Skeletal muscle cell (primary cell): ENCODE measurements at regions not wholly inside any gene's neighbourhood (a gene's known extent, or its start where the extent isn't known, plus 50 kb on each side); places are given as distances from the start of the nearest gene placed in this dataset.
"Not testable (repeated sequence)": the region's sequence is repeated elsewhere in the genome, so short reads cannot be mapped to it uniquely, and the experiment has no call there.

ENCODE experiments used
- DNase-seq: peaks from one replicate; pipeline ENCODE4 v3.0.0-alpha.2; 2010; ENCODE audit warnings: low read depth
- H3K4me3 ChIP-seq: 2 replicates; pipeline ENCODE4 v1.5.1; 2011; ENCODE audit warnings: low read depth, mild to moderate bottlenecking, control low read depth, low read length, moderate library complexity

DNA sequence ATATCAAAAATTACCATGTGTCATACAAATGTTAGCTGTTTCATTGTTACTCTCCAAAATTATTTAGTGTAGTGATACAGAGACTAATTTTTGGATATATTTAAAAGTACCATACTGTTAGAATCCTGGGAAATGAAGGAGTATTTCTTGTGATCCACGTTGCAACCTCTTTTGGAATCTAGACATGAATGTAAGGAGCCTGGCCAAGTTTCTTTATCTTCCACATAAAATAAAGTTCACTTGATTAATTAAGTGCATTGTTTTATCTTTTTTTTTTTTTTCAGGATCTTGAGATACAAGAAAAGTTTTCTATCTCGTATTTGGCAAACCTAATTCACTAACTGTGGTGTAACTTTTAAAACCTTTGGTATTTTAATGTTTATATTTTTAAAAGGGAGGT lies 270.7 kb downstream of the SOX4 start:
- no peak overlapping the region for H3K4me3 ChIP-seq
- no peak for DNase-seq

DNA sequence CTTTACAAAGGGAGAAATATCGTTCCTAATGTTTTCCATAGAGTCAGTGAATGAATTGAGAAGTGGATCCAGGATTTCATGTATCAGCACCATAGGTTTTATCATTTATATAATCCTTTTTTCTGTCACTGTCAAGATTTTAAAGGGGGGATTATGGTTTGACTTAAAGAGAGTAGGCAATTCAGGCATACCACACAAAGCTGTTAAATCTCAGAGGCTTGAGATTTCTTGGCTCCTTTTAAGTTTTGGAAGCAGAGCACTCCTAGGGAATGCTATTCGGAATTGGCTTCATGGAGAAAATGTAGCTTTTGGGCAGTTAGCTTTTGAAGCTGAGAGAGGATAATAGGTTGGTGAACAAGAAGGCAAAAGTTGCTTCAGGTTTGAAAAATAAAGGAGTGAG lies 274.7 kb downstream of the SOX4 start:
- H3K4me3 ChIP-seq: no peak overlapping the region

DNA sequence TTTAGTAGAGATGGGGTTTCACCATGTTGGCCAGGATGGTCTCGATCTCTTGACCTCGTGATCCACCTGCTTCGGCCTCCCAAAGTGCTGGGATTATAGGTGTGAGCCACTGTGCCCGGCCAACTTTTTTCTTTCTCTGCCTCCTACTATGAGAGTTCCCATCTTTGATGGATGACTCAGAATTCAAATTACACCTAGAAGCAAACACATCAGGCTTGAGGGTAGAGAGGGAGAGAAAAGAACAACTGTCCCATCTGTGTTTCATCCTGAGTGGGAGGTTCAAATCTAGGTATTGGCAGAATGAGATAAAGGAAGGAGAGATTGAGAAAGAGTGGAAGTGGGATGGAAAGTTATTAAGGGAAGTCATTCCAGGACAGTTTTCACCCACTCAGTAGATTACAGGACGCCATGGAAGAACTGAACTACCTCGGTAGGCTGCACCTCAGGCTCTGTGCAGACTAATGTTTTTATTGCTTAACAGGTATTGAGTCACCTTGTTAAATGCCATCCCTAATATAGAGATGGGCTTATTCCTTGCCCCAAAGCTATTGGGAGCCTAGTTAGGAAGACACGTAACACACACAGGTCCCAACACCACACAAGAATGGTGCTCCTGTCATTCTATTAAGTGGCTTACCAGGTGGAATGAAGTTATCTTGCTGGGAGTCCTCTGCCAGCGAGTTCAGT lies 275.7 kb downstream of the SOX4 start:
- no peak overlapping the region for H3K4me3 ChIP-seq
- no peak for DNase-seq

More for the DNA sequence above, 274.7 kb downstream of the SOX4 start:
- DNase-seq: no peak

DNA sequence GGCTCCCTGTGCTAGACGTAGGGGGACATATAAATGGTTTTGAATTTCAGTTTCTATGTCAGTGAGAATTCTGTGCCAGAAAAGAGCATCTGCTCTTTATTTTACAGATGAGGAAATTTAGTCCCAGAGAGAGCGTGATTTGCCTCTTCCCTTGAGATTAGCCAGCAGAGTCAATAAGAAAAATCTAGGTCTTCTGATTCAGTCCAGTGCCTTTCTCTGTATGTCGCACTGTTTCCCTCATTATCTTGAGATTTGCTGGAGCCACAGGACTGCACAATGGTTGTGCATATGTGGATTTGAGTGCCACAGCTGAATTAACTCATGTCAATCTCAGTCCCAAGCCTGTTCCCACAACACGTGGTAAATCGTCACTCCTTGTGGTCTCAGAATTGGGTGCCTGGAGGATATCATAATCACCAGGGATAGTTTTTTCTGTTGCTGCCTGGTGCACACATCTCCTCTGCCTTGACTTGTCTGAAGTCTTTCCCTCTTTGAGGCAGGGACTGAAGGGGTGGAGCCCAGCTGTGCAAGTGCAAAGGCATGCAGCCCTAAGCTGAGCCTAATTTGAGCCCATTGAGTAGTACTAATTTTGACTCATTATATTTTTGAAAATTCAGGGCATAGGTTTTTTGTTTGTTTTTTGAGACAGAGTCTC lies 276.7 kb downstream of the SOX4 start:
- DNase-seq: no peak
- H3K4me3 ChIP-seq: no peak overlapping the region

DNA sequence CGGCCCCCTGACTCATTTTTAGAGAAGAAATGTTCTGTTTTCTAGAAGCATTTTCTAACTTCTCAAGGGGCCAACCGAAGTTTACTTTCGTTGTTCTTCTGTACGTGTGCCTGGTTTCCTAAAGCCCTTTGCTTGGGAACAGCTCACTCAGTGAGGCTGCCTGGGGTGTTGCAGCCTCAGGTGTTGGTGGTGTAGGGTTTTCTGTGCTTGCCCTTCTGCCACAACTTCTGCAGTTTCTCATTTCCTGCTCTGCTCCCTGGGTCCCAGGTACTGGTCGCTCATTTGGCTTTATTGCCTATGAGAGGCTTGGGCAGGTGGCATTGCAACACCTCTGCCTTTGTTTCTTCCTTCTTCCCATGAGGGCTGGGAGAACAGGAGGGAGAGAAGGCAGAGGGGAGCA lies 278.3 kb downstream of the SOX4 start:
- DNase-seq: no peak

DNA sequence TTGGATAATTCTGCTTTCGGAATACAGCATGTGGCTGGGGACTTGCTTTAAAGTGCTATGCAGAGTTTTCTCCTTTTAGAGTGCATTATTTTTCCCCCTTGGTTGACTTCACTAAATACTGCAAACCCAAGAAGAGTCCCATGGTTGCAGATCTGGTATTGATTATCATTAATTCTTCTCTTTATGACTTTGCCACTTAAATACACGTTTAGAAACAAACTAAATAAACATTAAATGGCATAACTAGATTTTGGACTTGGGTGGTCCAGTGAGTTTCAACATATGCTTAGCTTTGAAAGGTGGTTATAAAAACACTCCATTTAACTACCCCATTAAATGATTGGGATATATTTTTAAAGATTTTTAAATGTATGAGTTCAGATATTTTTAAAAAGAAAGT lies 279.2 kb downstream of the SOX4 start:
- DNase-seq: no peak
- no peak overlapping the region for H3K4me3 ChIP-seq

More for the DNA sequence above, 278.3 kb downstream of the SOX4 start:
- no peak overlapping the region for H3K4me3 ChIP-seq

DNA sequence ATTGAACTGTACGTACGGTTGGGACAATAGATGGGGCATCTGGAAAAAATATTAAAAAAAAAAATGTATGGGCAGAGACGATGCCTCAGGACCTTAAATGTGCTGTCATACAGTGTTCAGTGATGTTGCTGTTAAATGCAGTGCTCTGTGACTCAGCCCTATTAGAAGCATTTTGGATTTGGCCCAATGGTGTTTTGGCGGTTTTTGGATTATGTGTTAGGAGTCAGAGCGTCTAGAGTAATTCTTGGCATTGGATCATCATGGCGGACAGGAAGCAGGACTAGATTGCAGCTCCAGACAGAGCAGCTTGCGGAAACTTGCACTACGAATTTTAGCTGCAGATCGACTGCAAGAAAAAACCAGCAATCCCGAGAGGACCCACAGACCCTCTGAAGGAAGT lies 280.0 kb downstream of the SOX4 start:
- peak; percentile 79 for DNase-seq
- no peak overlapping the region for H3K4me3 ChIP-seq

DNA sequence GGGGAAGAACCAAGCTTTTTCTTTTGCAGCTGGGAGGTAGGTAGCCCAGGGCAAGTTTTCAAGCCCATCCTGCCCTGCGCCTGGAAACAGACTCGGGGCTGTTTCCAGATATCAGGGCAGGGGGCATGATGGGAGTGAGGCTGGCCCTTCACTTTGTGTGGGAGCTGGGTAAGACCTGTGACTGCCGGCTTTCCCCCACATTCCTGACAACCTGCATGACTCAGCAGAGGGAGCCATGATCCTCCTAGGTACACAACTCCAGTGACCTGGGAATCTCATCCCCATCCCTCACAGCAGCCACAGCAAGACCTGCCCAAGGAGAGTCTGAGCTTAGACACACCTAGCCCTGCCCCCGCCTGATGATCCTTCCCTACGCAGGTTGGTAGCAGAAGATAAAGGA lies 280.8 kb downstream of the SOX4 start:
- DNase-seq: no peak
- H3K4me3 ChIP-seq: no peak overlapping the region

DNA sequence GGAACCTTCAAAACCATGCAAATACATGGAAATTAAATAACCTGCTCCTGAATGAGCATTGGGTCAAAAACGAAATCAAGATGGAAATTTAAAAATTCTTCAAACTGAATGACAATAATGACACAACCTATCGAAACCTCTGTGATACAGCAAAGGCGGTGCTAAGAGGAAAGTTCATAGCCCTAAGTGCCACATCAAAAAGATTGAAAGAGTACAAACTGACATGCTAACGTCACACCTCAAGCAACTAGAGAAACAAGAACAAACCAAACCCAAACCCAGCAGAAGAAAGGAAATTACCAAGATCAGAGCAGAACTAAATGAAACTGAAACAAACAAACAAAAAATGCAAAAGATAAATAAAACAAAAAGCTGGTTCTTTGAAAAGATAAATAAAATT lies 283.5 kb downstream of the SOX4 start:
- DNase-seq, H3K4me3 ChIP-seq: not testable (repeated sequence)

DNA sequence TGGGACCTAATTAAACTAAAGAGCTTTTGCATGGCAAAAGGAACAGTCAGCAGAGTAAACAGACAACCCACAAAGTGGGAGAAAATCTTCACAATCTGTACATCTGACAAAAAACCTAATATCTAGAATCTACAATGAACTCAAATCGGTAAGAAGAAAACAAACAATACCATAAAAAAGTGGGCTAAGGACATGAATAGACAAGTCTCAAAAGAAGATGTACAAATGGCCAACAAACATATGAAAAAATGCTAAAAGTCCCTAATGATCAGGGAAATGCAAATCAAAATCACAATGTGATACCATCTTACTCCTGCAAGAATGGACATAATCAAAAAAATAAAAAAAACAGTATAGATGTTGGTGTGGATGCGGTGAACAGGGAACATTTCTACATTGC lies 286.7 kb downstream of the SOX4 start:
- not testable (repeated sequence) for DNase-seq, H3K4me3 ChIP-seq

DNA sequence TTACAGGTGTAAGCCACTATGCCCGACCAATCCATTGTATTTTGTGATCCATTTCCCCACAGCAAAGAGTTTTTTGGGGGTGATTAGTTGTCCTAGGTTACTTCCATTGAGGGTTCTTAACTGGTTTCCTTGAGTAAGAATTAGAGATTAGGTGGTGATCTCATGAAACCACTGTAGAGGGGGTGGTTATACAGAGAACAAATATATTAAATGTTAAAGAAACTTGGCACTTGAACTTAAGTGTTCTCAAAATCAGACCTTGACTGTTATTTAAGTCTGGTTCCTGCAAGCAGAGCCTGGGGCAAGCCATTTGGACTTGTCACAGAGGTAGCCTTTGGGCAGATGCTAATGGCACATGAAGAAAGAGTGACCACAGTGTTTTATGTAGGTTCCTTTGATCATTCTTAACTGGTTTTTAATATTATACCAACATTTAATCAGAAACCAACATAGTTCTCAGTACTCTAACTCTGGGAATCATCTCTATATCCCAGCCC lies 288.5 kb downstream of the SOX4 start:
- DNase-seq: no peak
- H3K4me3 ChIP-seq: no peak overlapping the region

DNA sequence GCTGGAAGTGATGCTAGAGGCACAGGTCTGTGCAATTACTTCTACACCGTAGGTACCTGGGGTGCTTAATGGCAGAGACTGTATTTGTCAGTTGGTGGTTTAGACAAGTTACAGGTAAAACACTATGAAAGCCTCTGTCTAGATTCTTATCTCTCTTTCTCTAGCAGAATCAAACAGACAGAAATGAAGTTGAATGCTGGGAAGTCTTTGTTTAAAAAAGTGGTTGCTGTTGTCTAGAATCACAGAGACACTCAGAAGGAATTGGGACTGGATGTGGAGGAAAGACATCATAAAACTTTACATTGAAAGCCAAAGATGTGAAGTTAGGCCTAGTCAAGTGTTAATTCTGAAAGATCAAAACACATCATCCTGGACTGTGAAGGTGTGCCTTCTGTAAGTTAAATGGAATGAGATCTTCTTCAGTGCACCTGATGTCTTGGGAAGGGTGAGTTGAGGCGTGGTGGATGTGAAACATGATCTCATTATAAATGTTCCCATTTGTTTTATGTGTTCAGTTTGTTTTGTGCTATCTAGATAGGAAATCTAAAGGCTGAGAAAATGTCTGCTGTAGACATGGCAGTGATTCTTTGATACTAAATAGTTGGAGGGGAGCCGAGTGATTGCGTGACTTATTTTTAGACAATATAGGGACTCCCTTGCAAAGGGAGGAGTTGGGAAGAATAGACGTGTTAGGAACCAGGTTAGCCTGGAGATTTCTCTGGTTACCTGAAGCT lies 290.2 kb downstream of the SOX4 start:
- no peak overlapping the region for H3K4me3 ChIP-seq
- DNase-seq: no peak

DNA sequence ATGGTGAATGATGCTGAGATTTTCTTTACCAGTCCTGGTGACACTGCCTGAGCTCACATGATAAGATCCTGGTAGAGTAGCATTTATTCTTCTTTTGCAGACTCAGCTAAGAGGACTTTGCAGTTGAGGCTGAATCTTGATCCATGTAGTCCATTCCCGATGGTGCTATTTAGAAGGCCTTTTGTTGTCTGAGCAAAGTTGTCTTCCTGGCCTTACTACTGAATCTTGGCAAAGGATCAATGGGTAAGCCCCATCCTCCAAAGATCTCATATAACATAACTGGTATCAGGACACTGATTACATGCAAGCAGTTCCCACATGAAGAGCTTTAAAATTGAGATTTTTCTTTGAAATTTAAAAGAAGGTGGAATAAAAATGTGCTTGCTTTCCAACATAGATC lies 291.6 kb downstream of the SOX4 start:
- no peak overlapping the region for H3K4me3 ChIP-seq
- no peak for DNase-seq

DNA sequence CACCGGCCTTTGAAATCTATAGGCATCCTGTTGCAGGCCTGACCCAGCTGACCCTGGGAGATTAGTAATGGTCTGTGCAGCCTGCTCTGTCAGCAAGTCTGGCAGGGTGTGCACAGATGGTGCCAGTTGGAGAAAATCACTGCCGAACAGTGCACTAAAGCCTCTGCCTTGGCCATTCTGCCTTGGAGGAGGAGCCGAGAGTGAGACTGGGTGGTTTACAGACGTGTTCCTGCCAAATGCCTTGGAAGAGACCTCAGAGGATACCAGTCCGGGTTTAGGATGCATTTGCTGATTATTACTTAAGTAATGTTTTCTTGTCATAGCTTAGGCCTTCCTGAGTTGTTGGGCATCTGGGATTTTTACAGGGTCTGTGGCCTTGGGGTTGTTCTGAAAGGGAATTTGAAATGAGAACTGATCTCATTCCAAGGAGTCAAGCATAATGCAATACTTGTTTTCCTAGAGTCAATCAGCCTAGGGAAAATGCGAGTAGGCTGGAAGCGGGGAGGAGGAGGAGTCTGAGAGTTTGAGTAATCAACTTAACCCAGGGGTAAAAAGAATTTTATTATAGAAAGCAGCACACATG lies 292.1 kb downstream of the SOX4 start:
- no peak overlapping the region for H3K4me3 ChIP-seq
- DNase-seq: peak; percentile 89

DNA sequence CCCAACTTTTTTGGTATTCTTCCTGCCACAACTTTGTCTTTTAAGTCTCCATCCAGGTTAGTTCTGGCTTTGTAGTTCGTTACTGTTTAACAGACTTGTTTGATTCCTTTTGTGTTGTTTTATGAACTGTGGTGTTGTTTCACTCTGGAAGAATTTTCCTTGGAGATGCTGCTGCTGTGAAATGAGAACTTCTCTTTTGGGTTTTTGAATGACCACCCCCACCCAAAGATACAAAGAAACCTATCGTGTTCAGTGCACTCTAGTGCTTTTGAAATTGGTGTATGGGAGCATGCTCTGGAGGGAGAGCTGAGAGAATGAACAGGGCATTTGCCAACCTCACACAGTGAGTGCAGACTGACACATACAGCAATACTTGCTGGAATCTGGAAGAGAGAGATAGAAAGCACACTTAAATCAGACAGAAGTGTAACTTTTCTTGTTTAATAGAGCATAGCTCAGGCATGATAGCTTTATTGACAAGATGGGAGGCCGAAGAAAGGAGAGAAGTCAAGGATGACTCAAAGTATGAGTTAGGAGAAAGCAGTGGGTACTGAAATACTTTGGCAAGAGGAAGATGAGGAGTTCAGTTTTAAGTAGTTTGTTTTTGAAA lies 293.1 kb downstream of the SOX4 start:
- DNase-seq: no peak
- H3K4me3 ChIP-seq: no peak overlapping the region

DNA sequence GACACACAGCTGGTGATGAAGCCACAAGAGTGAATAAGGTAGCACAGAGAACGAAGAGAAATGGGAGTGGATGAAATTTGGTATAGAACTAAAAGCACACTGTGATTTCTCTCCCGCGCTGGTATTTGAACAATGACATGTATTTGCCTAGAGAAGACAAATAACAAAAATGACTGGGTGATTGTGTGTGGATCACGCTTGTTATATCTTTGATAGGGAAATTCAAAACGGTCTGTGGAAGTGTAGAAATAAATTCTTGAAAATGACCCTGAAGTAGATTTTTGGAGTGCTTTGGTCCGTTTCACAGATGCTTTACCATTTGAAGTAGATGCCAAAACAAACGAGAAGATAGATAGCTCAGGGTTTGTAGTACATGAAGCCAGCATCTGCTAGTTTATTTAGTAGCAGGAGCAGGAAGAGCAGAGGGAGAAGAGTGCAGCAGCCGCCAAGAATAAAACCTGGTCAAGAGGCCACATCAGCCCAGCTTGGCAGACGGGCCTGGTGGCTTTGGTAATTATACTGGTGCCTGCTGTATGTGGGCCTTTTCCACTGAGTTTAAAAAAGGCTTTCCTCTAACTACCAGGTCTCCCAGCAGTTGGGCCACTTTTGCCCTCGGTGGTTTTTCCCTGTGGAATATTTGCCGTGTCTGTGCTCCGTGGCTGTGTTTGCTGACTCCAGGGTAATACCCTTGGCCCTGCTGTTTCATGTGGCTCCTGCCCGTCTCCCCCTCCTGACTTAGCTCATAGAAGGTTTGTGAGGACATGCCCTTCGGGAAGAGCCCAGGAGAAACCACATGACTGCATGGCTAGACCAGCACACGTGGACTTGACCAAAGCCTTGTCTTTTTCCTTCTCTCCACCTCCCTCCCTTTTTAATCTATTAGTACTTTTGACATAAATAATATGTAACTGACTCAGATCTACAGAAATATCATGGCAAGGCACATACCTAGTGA lies 294.0 kb downstream of the SOX4 start:
- no peak overlapping the region for H3K4me3 ChIP-seq
- no peak for DNase-seq

DNA sequence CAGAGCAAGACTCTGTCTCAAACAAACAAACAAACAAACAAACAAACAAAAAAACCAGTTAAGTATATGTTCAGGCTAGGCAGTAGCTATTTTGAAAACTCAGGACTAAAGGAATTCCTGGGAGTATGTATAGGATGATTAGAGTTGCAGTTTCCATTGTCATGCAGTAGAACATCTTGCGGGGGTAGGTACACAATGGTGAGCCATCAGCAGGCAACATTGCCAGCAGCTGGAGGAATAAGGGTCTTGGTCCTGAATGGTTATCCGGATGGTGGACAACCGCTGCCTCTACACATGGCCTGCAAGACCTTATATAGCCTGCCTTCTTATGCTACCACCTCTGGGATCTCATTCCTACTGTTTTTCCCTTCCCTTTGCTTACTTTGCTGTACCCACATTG lies 297.5 kb downstream of the SOX4 start:
- DNase-seq: no peak
- no peak overlapping the region for H3K4me3 ChIP-seq

DNA sequence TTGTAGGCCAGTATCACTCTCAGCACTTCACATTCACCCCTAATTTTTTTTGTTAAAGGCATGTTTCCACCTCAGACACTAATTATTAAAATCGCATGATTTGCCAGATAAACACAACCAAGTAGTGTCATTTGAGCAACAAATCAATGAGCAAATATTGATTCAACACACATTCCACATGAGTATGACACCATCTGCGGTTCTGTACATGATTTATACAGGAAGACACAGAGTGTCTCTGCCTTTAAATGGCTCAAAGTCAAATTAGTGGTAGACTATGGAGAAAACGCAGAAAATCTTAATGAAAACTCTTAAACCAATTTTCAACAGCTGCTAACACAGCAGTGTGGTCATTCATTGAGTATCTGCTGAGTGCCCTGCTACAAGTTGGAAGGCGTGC lies 300.2 kb downstream of the SOX4 start:
- no peak overlapping the region for H3K4me3 ChIP-seq
- DNase-seq: no peak

DNA sequence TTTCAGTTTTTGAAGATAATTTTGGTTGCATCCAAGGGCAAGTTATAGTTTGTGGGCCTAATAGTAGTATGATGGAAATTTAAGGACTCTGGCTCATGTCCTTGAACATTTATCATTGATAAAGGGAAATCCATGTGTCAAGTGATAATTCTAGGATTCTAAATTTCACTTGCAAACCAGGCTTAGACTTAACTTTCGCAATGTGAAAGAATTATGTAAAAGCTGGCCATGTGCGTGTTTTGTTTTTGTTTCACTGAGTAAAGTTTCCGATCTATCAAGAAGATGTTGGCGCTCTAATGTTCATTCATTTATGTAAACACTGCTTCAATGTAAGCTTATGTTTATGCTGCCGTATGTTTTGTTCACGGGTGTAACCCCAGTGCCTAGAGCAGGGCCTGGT lies 302.0 kb downstream of the SOX4 start:
- no peak for DNase-seq
- H3K4me3 ChIP-seq: no peak overlapping the region
